ENCODE measurements at regions not wholly inside any gene's neighbourhood (a gene's known extent, or its start where the extent isn't known, plus 50 kb on each side); places are given as distances from the start of the nearest gene placed in this dataset.

DNA sequence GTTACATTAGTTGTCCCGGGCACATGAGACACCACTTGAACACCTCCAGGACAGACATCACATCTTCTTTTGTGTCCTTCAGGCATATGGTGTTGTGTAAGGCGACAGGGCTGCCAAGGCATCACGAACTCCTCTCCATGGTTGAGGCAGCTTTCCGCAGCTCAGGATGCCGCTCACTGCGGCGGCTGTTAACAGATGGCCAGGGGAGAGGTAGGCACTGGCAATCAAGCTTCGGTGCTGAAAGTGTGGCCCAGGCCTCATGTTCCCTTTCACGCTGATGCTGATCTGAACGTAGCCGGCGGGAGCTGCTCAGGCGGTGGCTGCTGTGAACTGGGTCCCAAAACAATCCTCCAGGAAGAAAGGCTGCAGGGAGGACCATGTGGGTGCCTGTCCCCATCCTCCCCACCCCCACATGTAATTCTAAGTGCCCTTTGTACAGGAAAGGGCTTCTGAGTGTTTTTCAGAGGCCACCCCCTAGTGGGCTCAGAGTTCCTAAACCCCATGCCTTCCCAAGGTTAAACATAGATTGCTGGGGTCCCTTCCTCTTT is 287.1 kb upstream of the AJAP1 start:
- H3K27ac ChIP-seq, result no peak overlapping the region
- H3K27me3 ChIP-seq, result no peaks in the 10 kb centered on the region
- no peaks in the 10 kb centered on the region for H3K36me3 ChIP-seq
- H3K9me3 ChIP-seq, result peaks cover 0 to 9% (median 0%) of the 10 kb centered on the region in 4 donors
- TF ChIP-seq POLR2A (IDR thresholded peaks at IDR 0.05) (no peak), EP300 (IDR thresholded peaks at IDR 0.05) (no peak)
- TF ChIP-seq, protein P1, sequence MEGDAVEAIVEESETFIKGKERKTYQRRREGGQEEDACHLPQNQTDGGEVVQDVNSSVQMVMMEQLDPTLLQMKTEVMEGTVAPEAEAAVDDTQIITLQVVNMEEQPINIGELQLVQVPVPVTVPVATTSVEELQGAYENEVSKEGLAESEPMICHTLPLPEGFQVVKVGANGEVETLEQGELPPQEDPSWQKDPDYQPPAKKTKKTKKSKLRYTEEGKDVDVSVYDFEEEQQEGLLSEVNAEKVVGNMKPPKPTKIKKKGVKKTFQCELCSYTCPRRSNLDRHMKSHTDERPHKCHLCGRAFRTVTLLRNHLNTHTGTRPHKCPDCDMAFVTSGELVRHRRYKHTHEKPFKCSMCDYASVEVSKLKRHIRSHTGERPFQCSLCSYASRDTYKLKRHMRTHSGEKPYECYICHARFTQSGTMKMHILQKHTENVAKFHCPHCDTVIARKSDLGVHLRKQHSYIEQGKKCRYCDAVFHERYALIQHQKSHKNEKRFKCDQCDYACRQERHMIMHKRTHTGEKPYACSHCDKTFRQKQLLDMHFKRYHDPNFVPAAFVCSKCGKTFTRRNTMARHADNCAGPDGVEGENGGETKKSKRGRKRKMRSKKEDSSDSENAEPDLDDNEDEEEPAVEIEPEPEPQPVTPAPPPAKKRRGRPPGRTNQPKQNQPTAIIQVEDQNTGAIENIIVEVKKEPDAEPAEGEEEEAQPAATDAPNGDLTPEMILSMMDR (IDR thresholded peaks at IDR 0.05), result no peak
- H3K4me3 ChIP-seq, result no peak overlapping the region
- DNase-seq (ENCODE audit: low spot score in 2 of 2), result no peak
- no peaks in the 10 kb centered on the region for H3K4me1 ChIP-seq
- WGBS, 2 donors, result 78 to 85% methylated on average over 12 to 13 of the region's 13 CpGs

DNA sequence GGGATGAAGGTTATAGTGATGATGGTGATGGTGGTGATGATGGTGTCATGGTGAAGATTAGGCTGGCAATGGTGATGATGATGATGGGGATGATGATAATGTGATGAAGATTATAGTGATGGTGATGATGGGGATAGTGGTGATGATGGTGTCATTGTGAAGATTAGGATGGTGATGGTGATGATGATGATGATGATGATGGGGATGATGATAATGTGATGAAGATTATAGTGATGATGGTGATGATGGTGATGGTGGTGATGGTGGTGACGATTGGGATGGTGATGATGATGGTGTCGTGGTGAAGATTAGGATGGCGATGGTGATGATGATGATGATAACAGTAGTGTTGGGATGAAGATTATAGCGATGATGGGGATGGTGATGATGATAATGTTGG is 285.1 kb upstream of the AJAP1 start:
- H3K27me3 ChIP-seq, result no peaks in the 10 kb centered on the region
- WGBS, 2 donors, result 91 to 92% methylated on average over 4 of the region's 4 CpGs
- DNase-seq (ENCODE audit: low spot score in 2 of 2), result no peak
- no peak overlapping the region for H3K4me3 ChIP-seq
- no peaks in the 10 kb centered on the region for H3K4me1 ChIP-seq
- H3K36me3 ChIP-seq, result no peaks in the 10 kb centered on the region
- no peak overlapping the region for H3K27ac ChIP-seq
- H3K9me3 ChIP-seq, result no peaks in the 10 kb centered on the region
- TF ChIP-seq, protein P1 (IDR thresholded peaks at IDR 0.05), result no peak
- TF ChIP-seq EP300 (IDR thresholded peaks at IDR 0.05) (no peak), POLR2A (IDR thresholded peaks at IDR 0.05) (no peak)

DNA sequence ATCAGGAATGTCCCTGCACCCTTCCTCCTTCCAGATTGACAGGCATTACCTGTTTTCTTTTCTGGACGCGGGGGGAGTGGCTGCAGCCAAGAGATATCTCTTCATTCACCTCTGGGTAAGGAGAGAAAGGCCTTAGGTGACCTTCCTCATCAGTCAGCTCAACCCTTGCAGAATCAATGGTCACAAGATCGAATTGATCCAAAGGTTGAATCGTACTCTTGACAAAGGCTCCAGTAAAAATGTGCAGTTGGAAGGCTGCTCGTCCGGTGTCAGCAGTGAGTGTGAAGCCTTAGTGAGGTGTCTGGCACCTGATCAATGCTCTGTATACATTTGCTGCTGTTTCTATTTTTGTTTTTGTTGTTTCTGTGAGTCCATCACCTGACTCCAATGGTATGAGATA is 282.6 kb upstream of the AJAP1 start:
- WGBS, 2 donors, result 83% methylated on average over 6 of the region's 6 CpGs
- Histone ChIP-seq H3K27ac (no peak overlapping the region), H3K27me3 (no peaks in the 10 kb centered on the region), H3K9me3 (no peaks in the 10 kb centered on the region), H3K4me3 (no peak overlapping the region), H3K4me1 (no peaks in the 10 kb centered on the region), H3K36me3 (no peaks in the 10 kb centered on the region)
- DNase-seq (ENCODE audit: low spot score in 2 of 2), result no peak
- TF ChIP-seq, protein P1 (IDR thresholded peaks at IDR 0.05), result no peak
- TF ChIP-seq EP300 (IDR thresholded peaks at IDR 0.05), result no peak
- TF ChIP-seq POLR2A (IDR thresholded peaks at IDR 0.05), result no peak

DNA sequence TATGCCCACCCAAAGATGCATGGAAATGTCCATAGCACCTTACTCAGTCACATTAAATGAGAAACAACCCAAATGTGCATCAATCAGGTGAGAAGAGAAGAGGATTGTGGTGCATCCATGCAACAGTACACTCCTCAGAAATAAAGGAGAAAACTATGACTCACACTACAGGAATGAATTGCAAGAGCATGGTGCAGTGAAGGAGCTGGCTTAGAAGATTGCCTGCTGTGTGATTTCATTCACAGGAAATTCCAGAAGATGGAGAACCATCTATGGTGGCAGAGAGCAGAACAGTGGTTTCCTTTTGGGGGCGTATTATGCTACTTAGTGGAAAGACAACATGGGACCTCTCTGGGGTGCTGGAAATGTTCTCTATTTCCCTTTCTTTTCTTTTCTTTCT is 278.6 kb upstream of the AJAP1 start:
- no peaks in the 10 kb centered on the region for H3K36me3 ChIP-seq
- H3K4me3 ChIP-seq, result no peak overlapping the region
- H3K4me1 ChIP-seq, result no peaks in the 10 kb centered on the region
- H3K27me3 ChIP-seq, result no peaks in the 10 kb centered on the region
- WGBS, 2 donors, result 57 to 68% methylated on average over 1 of the region's 1 CpG
- no peak overlapping the region for H3K27ac ChIP-seq
- TF ChIP-seq POLR2A (IDR thresholded peaks at IDR 0.05), result no peak
- peaks cover 0 to 14% (median 0%) of the 10 kb centered on the region in 4 donors for H3K9me3 ChIP-seq
- DNase-seq (ENCODE audit: low spot score in 2 of 2), result no peak

DNA sequence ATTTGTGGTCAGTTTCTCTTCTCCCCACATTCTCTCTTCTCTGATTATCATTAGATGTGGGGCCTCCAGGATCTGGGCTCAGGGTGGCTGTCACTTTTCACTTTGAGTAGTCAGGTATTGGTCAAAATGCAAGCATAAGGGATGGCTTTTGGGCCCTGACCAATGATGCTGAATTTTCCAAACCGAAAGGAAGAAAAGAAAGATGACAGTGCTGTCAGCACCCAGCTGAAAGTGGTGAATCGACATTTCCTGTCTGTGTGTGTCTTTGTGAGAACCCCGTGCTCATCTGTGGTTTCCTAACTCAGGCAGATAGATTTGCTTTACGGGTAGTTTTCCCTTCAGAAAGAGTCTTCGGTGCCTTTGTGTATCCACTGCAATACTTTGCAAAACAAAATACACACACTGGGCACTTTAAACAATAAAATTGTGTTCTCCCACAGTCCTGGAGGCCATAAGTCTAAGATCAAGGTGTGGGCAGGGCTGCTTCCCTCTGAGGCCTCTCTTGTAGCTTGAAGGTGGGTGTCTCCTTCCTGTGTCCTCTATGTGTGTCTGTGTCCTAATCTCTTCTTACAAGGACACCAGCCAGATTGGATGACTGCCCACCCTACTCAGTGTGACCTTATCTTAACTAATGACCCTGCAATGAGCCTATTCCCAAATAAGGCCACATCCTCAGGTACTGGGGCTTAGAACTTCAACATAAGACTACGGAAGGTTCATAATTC is 274.8 kb upstream of the AJAP1 start:
- H3K4me1 ChIP-seq, result no peaks in the 10 kb centered on the region
- TF ChIP-seq, protein P1 (IDR thresholded peaks at IDR 0.05), result no peak
- TF ChIP-seq POLR2A (IDR thresholded peaks at IDR 0.05) (no peak), EP300 (IDR thresholded peaks at IDR 0.05) (no peak)
- no peak overlapping the region for H3K4me3 ChIP-seq
- DNase-seq (ENCODE audit: low spot score in 2 of 2), result no peak
- no peaks in the 10 kb centered on the region for H3K27me3 ChIP-seq
- WGBS, 2 donors, result 82 to 90% methylated on average over 6 of the region's 6 CpGs
- no peaks in the 10 kb centered on the region for H3K36me3 ChIP-seq
- no peak overlapping the region for H3K27ac ChIP-seq
- H3K9me3 ChIP-seq, result peaks cover 0 to 33% (median 0%) of the 10 kb centered on the region in 4 donors

All from tibial nerve (tissue), 4 donors.